Mucosa of descending colon (tissue), 3 donors: ENCODE measurements at regions not wholly inside any gene's neighbourhood (a gene's known extent, or its start where the extent isn't known, plus 50 kb on each side); places are given as distances from the start of the nearest gene placed in this dataset.

Experiments
- ATAC-seq: fragments of 200-7000 bp; cut with Tn5 transposase; one replicate; pipeline ENCODE4 v1.9.1; 2020; ENCODE audit warnings: mild to moderate bottlenecking, moderate library complexity
- DNase-seq, 3 donors: peaks; one replicate each; pipeline ENCODE4 v3.0.0-alpha.2; 2020
- H3K36me3 ChIP-seq: fragments of 200-600 bp; one replicate; pipeline ENCODE4 v1.8.0; 2021; ENCODE audit warnings: low read depth, mild to moderate bottlenecking
- H3K4me1 ChIP-seq: fragments of 200-600 bp; one replicate; pipeline ENCODE4 v1.8.0; 2021; ENCODE audit warnings: low read depth, mild to moderate bottlenecking
- H3K4me3 ChIP-seq: fragments of 200-600 bp; one replicate; pipeline ENCODE4 v1.8.0; 2021; ENCODE audit warnings: mild to moderate bottlenecking
- H3K9me3 ChIP-seq: fragments of 200-600 bp; one replicate; pipeline ENCODE4 v1.8.0; 2021; ENCODE audit warnings: mild to moderate bottlenecking
- intact Hi-C, 2 donors: fragments of 100-400 bp; cut with DNase I in 1 of 2; cut with micrococcal nuclease in 1 of 2; formaldehyde crosslinking; loops; one replicate each; pipeline versions ENCODE4 v1.11.0 to v1.11.1; 2022; cut with DNase I, micrococcal nuclease
- TF ChIP-seq, protein P1 (sequence below): fragments of 200-600 bp; IDR thresholded peaks from one replicate; pipeline ENCODE4 v1.8.0; 2022; ENCODE audit warnings: antibody characterized with exemption, mild to moderate bottlenecking
- donor health status: DM: no; HTN: no; CAD: no; lungs with moderate emphysema.
- donor health status: DM: no; HTN: no; CAD: no.
- donor health status: DM: no; HTN: yes; CAD: no.

DNA sequence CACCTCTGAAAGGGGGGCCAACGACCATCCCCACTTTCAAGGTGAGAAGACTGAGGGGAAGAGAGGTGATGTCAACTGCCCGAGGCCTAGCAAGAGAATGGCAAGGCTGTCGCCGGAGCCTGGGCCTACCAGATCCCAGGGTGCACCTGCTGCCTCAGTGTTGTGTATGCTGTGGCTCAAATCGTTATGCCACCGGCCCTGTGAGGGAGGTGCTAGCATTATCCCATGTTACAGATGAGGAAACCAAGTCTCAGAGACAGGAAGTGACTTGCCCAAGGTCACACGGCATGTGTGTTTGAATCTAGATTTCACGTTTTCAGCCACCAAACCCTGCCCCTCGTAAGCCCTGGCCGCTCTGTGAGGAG lies 152.5 kb downstream of the CEBPB start:
- DNase-seq, result no peak
- H3K9me3 ChIP-seq, result no peaks in the 10 kb centered on the region
- ATAC-seq, result no peak
- TF ChIP-seq, protein P1, sequence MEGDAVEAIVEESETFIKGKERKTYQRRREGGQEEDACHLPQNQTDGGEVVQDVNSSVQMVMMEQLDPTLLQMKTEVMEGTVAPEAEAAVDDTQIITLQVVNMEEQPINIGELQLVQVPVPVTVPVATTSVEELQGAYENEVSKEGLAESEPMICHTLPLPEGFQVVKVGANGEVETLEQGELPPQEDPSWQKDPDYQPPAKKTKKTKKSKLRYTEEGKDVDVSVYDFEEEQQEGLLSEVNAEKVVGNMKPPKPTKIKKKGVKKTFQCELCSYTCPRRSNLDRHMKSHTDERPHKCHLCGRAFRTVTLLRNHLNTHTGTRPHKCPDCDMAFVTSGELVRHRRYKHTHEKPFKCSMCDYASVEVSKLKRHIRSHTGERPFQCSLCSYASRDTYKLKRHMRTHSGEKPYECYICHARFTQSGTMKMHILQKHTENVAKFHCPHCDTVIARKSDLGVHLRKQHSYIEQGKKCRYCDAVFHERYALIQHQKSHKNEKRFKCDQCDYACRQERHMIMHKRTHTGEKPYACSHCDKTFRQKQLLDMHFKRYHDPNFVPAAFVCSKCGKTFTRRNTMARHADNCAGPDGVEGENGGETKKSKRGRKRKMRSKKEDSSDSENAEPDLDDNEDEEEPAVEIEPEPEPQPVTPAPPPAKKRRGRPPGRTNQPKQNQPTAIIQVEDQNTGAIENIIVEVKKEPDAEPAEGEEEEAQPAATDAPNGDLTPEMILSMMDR, result no peak
- H3K36me3 ChIP-seq, result no peaks in the 10 kb centered on the region
- peaks cover 11% of the 10 kb centered on the region for H3K4me1 ChIP-seq
- intact Hi-C loops, result no loop called here
- no peak overlapping the region for H3K4me3 ChIP-seq

- intact Hi-C loops, result no loop called here
- H3K4me1 ChIP-seq, result peaks cover 11% of the 10 kb centered on the region
- H3K4me3 ChIP-seq, result no peak overlapping the region
- DNase-seq, result peak in 1 of 3 donors; percentile 56
- peak; percentile 4 for ATAC-seq
- H3K9me3 ChIP-seq, result no peaks in the 10 kb centered on the region
- H3K36me3 ChIP-seq, result no peaks in the 10 kb centered on the region
- TF ChIP-seq, protein P1, result no peak
These were observed 153.0 kb downstream of the CEBPB start for GRCh38 chr20:50343490-50344179.

- DNase-seq (no peak), ATAC-seq (no peak)
- TF ChIP-seq, protein P1, result no peak
- intact Hi-C loops, result no loop called here
- Histone ChIP-seq H3K9me3 (no peaks in the 10 kb centered on the region), H3K36me3 (no peaks in the 10 kb centered on the region), H3K4me3 (no peak overlapping the region), H3K4me1 (peaks cover 5% of the 10 kb centered on the region)
These were observed 153.8 kb downstream of the CEBPB start for GRCh38 chr20:50344232-50345071.

GRCh38 chr20:50345712-50346373 lies 155.2 kb downstream of the CEBPB start:
- Histone ChIP-seq H3K36me3 (no peaks in the 10 kb centered on the region), H3K4me1 (peaks cover 5% of the 10 kb centered on the region), H3K4me3 (no peak overlapping the region), H3K9me3 (no peaks in the 10 kb centered on the region)
- TF ChIP-seq, protein P1, result no peak
- no peak for ATAC-seq
- DNase-seq, result no peak
- intact Hi-C loops, result no loop called here

GRCh38 chr20:50346374-50347283 lies 156.0 kb downstream of the CEBPB start:
- Histone ChIP-seq H3K9me3 (no peaks in the 10 kb centered on the region), H3K4me1 (peaks cover 5% of the 10 kb centered on the region), H3K36me3 (no peaks in the 10 kb centered on the region), H3K4me3 (no peak overlapping the region)
- DNase-seq, result peak; percentile 73 to 80 (median 78)
- intact Hi-C loops, result no loop called here
- TF ChIP-seq, protein P1, result no peak
- ATAC-seq, result peak; percentile 55
